ENCODE measurements at regions not wholly inside any gene's neighbourhood (a gene's known extent, or its start where the extent isn't known, plus 50 kb on each side); places are given as distances from the start of the nearest gene placed in this dataset.

GRCh38 chr10:18753312-18753895, 94.2 kb downstream of the ARL5B start:
- 72 to 83% (median 79%) methylated on average over 11 of the region's 11 CpGs for WGBS, 3 donors
- Histone ChIP-seq H3K27me3 (no peaks in the 10 kb centered on the region), H3K4me3 (no peak overlapping the region), H3K9me3 (no peaks in the 10 kb centered on the region), H3K4me1 (ENCODE audit: insufficient read depth) (no peaks in the 10 kb centered on the region), H3K27ac (no peak overlapping the region), H3K36me3 (no peaks in the 10 kb centered on the region)
- DNase-seq = no peak
- no peak for TF ChIP-seq POLR2A (IDR thresholded peaks at IDR 0.05)
- TF ChIP-seq CTCF (IDR thresholded peaks at IDR 0.05) = no peak
- TF ChIP-seq EP300 (IDR thresholded peaks at IDR 0.05) = no peak
- intact Hi-C loops (cut with DNase I) = no loop called here

- Histone ChIP-seq H3K27ac (no peak overlapping the region), H3K36me3 (no peaks in the 10 kb centered on the region), H3K9me3 (no peaks in the 10 kb centered on the region), H3K4me1 (ENCODE audit: insufficient read depth) (no peaks in the 10 kb centered on the region), H3K27me3 (no peaks in the 10 kb centered on the region), H3K4me3 (no peak overlapping the region)
- TF ChIP-seq POLR2A (IDR thresholded peaks at IDR 0.05) (no peak), CTCF (IDR thresholded peaks at IDR 0.05) (no peak), EP300 (IDR thresholded peaks at IDR 0.05) (no peak)
- intact Hi-C loops (cut with DNase I) = no loop called here
- DNase-seq = no peak
- 36 to 88% (median 84%) methylated on average over 1 of the region's 1 CpG for WGBS, 3 donors
Measured at GRCh38 chr10:18759575-18759974, 100.3 kb downstream of the ARL5B start.

DNA sequence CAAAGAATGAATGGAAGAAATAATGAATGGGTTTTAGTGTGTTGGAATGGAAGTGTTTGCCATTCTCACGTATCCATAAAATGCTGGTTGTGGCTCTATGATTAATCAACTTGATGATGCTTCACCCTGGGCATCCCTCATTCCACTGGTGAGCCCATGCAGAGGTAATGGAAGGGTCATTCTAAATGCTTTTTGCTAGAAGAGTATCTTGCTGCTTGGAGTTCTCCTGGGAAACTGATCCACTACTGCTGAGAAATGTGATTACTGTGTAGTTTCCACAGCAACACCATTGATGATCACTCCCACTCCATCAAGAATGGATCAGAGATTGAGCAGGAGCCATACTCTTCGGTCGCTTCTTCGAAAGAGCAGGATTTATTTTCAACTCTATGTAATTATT, 101.6 kb downstream of the ARL5B start:
- no peak for DNase-seq
- no peaks in the 10 kb centered on the region for H3K4me1 ChIP-seq (ENCODE audit: insufficient read depth)
- intact Hi-C loops (cut with DNase I) = no loop called here

DNA sequence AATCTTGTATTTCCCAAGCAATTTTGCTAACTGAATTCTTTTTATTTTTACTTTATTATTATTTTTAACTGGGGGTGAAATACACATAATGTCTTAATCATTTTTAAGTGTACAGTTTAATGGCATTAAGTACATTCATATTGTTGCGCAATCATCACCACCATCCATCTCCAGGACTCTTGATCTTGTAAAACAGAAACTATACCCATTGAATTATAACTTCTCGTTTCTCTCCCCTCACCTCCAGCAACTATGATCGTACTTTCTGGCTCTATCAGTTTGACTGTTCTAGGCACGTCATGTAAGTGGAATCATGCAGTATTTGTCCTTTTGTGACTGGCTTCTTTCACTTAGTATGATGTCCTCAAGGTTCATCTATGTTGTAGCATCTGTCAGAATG, 108.8 kb downstream of the ARL5B start:
- DNase-seq = no peak
- intact Hi-C loops (cut with DNase I) = no loop called here
- H3K4me1 ChIP-seq (ENCODE audit: insufficient read depth) = no peaks in the 10 kb centered on the region
- 83 to 92% (median 88%) methylated on average over 4 of the region's 4 CpGs for WGBS, 3 donors
- no peaks in the 10 kb centered on the region for H3K9me3 ChIP-seq
- H3K27ac ChIP-seq = no peak overlapping the region
- no peaks in the 10 kb centered on the region for H3K27me3 ChIP-seq
- no peak for TF ChIP-seq CTCF (IDR thresholded peaks at IDR 0.05)
- H3K4me3 ChIP-seq = no peak overlapping the region
- H3K36me3 ChIP-seq = no peaks in the 10 kb centered on the region

More for the DNA sequence above, 101.6 kb downstream of the ARL5B start:
- no peak for TF ChIP-seq POLR2A (IDR thresholded peaks at IDR 0.05)
- TF ChIP-seq CTCF (IDR thresholded peaks at IDR 0.05) = no peak
- no peak for TF ChIP-seq EP300 (IDR thresholded peaks at IDR 0.05)
- no peaks in the 10 kb centered on the region for H3K27me3 ChIP-seq
- no peaks in the 10 kb centered on the region for H3K36me3 ChIP-seq
- no peak overlapping the region for H3K4me3 ChIP-seq
- 50 to 73% (median 60%) methylated on average over 4 of the region's 4 CpGs for WGBS, 3 donors
- no peak overlapping the region for H3K27ac ChIP-seq
- no peaks in the 10 kb centered on the region for H3K9me3 ChIP-seq

Measured in ovary (tissue), 7 donors.